Progenitor cell of endocrine pancreas (in vitro differentiated cells): ENCODE measurements at regions not wholly inside any gene's neighbourhood (a gene's known extent, or its start where the extent isn't known, plus 50 kb on each side); places are given as distances from the start of the nearest gene placed in this dataset.

Experiments
- DNase-seq: peaks from one replicate; pipeline ENCODE4 v3.0.0; 2021; ENCODE audit warnings: low spot score; ENCODE audit not compliant: unreplicated experiment
- H3K27ac Mint-ChIP-seq: 2 replicates; pipeline ENCODE4 v1.8.0; 2021; ENCODE audit warnings: mild to moderate bottlenecking, moderate library complexity, mixed read lengths
- H3K27me3 Mint-ChIP-seq: 2 replicates; pipeline ENCODE4 v1.8.0; 2021; ENCODE audit warnings: mixed read lengths
- H3K36me3 Mint-ChIP-seq: 2 replicates; pipeline ENCODE4 v1.8.0; 2022; ENCODE audit warnings: mixed read lengths; ENCODE audit not compliant: insufficient read depth
- H3K4me1 Mint-ChIP-seq: 2 replicates; pipeline ENCODE4 v1.8.0; 2021; ENCODE audit warnings: low read depth, mixed read lengths
- H3K4me3 Mint-ChIP-seq: 2 replicates; pipeline ENCODE4 v1.8.0; 2021; ENCODE audit warnings: low read depth, mild to moderate bottlenecking, moderate library complexity, mixed read lengths
- H3K9me3 Mint-ChIP-seq: 2 replicates; pipeline ENCODE4 v1.8.0; 2021; ENCODE audit warnings: low read depth, mixed read lengths
- CTCF ChIP-seq: fragments of 200-600 bp; sonication (generic); IDR thresholded peaks from one replicate; pipeline ENCODE4 v1.5.0; 2021; ENCODE audit warnings: antibody characterized with exemption, mild to moderate bottlenecking; ENCODE audit not compliant: unreplicated experiment

GRCh38 chr2:56522605-56523089 lies 338.9 kb downstream of the CCDC85A start:
- Mint-ChIP-seq H3K27ac (no peak overlapping the region), H3K9me3 (no peaks in the 10 kb centered on the region), H3K36me3 (no peaks in the 10 kb centered on the region), H3K4me1 (no peaks in the 10 kb centered on the region), H3K27me3 (no peaks in the 10 kb centered on the region), H3K4me3 (no peak overlapping the region)
- TF ChIP-seq CTCF: no peak
- DNase-seq: no peak

- H3K9me3 Mint-ChIP-seq: no peaks in the 10 kb centered on the region
- no peaks in the 10 kb centered on the region for H3K4me1 Mint-ChIP-seq
- no peak overlapping the region for H3K27ac Mint-ChIP-seq
- no peak for TF ChIP-seq CTCF
- no peak for DNase-seq
- no peaks in the 10 kb centered on the region for H3K27me3 Mint-ChIP-seq
- H3K36me3 Mint-ChIP-seq: no peaks in the 10 kb centered on the region
- no peak overlapping the region for H3K4me3 Mint-ChIP-seq
These were observed 340.0 kb downstream of the CCDC85A start for GRCh38 chr2:56523816-56524215.

- no peak for DNase-seq
- no peak for TF ChIP-seq CTCF
- Mint-ChIP-seq H3K27ac (no peak overlapping the region), H3K36me3 (no peaks in the 10 kb centered on the region), H3K4me3 (no peak overlapping the region), H3K27me3 (no peaks in the 10 kb centered on the region), H3K4me1 (peaks cover 3% of the 10 kb centered on the region), H3K9me3 (no peaks in the 10 kb centered on the region)
These were observed 348.1 kb downstream of the CCDC85A start for GRCh38 chr2:56531668-56532420.

GRCh38 chr2:56534321-56534720 lies 350.5 kb downstream of the CCDC85A start:
- Mint-ChIP-seq H3K27me3 (no peaks in the 10 kb centered on the region), H3K4me3 (no peak overlapping the region), H3K4me1 (peaks cover 3% of the 10 kb centered on the region), H3K36me3 (no peaks in the 10 kb centered on the region), H3K9me3 (peaks cover 2% of the 10 kb centered on the region), H3K27ac (no peak overlapping the region)
- no peak for DNase-seq
- no peak for TF ChIP-seq CTCF

GRCh38 chr2:56537756-56538155 lies 354.0 kb downstream of the CCDC85A start:
- Mint-ChIP-seq H3K9me3 (peaks cover 5% of the 10 kb centered on the region), H3K4me1 (no peaks in the 10 kb centered on the region), H3K4me3 (no peak overlapping the region), H3K27ac (no peak overlapping the region), H3K27me3 (no peaks in the 10 kb centered on the region), H3K36me3 (no peaks in the 10 kb centered on the region)
- no peak for DNase-seq
- no peak for TF ChIP-seq CTCF
